ENCODE measurements at regions not wholly inside any gene's neighbourhood (a gene's known extent, or its start where the extent isn't known, plus 50 kb on each side); places are given as distances from the start of the nearest gene placed in this dataset.
"Not testable (repeated sequence)": the region's sequence is repeated elsewhere in the genome, so short reads cannot be mapped to it uniquely, and the experiment has no call there.

DNA sequence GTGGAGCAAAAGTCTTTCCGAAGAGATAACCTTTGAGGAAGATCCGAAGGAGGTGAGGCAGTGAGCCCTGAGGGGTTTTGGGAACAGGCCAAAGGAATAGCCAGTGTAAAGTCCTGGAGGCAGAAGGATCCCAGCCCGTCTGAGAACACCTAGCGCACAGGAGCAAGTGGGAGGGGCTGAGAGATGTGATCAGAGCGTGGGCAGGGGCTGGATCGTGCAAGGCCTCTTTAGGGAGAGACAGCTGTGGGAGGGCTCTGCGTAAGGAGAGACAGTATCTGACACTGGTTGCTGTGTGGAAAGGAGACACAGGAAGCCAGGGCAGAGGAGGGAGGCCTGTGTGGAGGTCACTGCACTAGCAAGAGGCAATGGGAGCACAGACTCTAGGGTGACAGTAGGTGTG, 68.2 kb downstream of the BARX1 start:
- Histone ChIP-seq H4K12ac (ENCODE audit: low read depth, low read length) (no peak overlapping the region), H3K4ac (ENCODE audit: low read depth, low read length) (no peak overlapping the region), H3K36me3 (ENCODE audit: control insufficient read depth in 1 of 2, insufficient read depth in 2 of 2, low read length in 2 of 2) (no peaks in the 10 kb centered on the region), H3K9me3 (ENCODE audit: insufficient read depth, low read depth, low read length) (peaks cover 11% of the 10 kb centered on the region), H2AFZ (ENCODE audit: insufficient read depth, low read length, poor library complexity) (no peak overlapping the region), H3K4me2 (ENCODE audit: low read length) (no peak overlapping the region), H3K14ac (ENCODE audit: low read length) (no peak overlapping the region), H2BK12ac (ENCODE audit: low read length) (no peak overlapping the region), H4K8ac (ENCODE audit: low read depth, low read length) (no peak overlapping the region), H3K9ac (ENCODE audit: low read length) (no peak overlapping the region), H3K4me3 (ENCODE audit: low read depth, low read length) (no peak overlapping the region), H2AK5ac (ENCODE audit: low read length) (no peak overlapping the region), H2BK120ac (ENCODE audit: insufficient read depth, low read length, poor library complexity) (no peak overlapping the region), H2BK5ac (ENCODE audit: low read depth, low read length, poor library complexity) (no peak overlapping the region), H3K4me1 (ENCODE audit: control insufficient read depth in 1 of 2, insufficient read depth in 2 of 2, low read length in 2 of 2) (peaks cover 0 to 2% of the 10 kb centered on the region in 2 experiments), H3K23ac (ENCODE audit: low read length) (no peak overlapping the region), H3K18ac (ENCODE audit: low read length) (no peak overlapping the region), H3K79me1 (ENCODE audit: low read length) (no peaks in the 10 kb centered on the region), H3K79me2 (ENCODE audit: control insufficient read depth, insufficient read depth, low read length, poor library complexity) (no peaks in the 10 kb centered on the region), H3K27me3 (ENCODE audit: insufficient read depth, low read length) (no peaks in the 10 kb centered on the region), H4K91ac (ENCODE audit: low read depth, low read length) (no peak overlapping the region), H3K27ac (ENCODE audit: low read depth, low read length) (no peak overlapping the region)
- DNase-seq: peak; percentile 18 to 24
- WGBS (ENCODE audit: extremely low coverage, insufficient coverage, insufficient read length): no CpG with 5 or more reads among the region's 7 CpGs

DNA sequence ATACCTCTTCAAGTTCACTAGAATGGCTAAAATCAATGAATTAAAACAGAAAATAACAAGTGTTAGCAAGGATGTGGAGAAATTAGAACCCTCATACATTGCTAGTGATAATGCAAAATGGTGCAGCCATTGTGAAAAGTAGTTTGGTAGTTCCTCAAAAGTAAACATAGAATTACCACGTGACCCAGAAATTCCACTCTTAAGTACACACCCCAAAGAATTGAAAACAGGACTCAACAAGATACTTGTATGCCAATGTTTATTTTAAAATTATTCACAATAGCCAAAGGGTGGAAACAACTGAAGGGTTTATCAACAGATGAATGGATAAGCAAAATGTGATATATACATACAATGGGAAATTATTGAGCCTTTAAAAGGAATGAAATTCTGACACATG, 70.3 kb downstream of the BARX1 start:
- no peak for DNase-seq
- H3K23ac ChIP-seq (ENCODE audit: low read length): no peak overlapping the region
- no peak overlapping the region for H3K4ac ChIP-seq (ENCODE audit: low read depth, low read length)
- no peak overlapping the region for H3K14ac ChIP-seq (ENCODE audit: low read length)
- H3K27ac ChIP-seq (ENCODE audit: low read depth, low read length): no peak overlapping the region
- no peaks in the 10 kb centered on the region for H3K79me1 ChIP-seq (ENCODE audit: low read length)
- H3K36me3 ChIP-seq (ENCODE audit: control insufficient read depth in 1 of 2, insufficient read depth in 2 of 2, low read length in 2 of 2): no peaks in the 10 kb centered on the region
- no peak overlapping the region for H4K8ac ChIP-seq (ENCODE audit: low read depth, low read length)
- no peak overlapping the region for H2BK5ac ChIP-seq (ENCODE audit: low read depth, low read length, poor library complexity)
- H3K18ac ChIP-seq (ENCODE audit: low read length): no peak overlapping the region
- H2AFZ ChIP-seq (ENCODE audit: insufficient read depth, low read length, poor library complexity): no peak overlapping the region
- H3K4me2 ChIP-seq (ENCODE audit: low read length): no peak overlapping the region
- no peak overlapping the region for H2BK12ac ChIP-seq (ENCODE audit: low read length)
- no CpG with 5 or more reads among the region's 1 CpG for WGBS (ENCODE audit: extremely low coverage, insufficient coverage, insufficient read length)
- H3K4me1 ChIP-seq (ENCODE audit: control insufficient read depth in 1 of 2, insufficient read depth in 2 of 2, low read length in 2 of 2): peaks cover 0 to 2% of the 10 kb centered on the region in 2 experiments
- H4K91ac ChIP-seq (ENCODE audit: low read depth, low read length): no peak overlapping the region
- no peak overlapping the region for H2BK120ac ChIP-seq (ENCODE audit: insufficient read depth, low read length, poor library complexity)
- H3K27me3 ChIP-seq (ENCODE audit: insufficient read depth, low read length): no peaks in the 10 kb centered on the region
- H4K12ac ChIP-seq (ENCODE audit: low read depth, low read length): no peak overlapping the region
- H3K9me3 ChIP-seq (ENCODE audit: insufficient read depth, low read depth, low read length): peaks cover 4% of the 10 kb centered on the region
- no peak overlapping the region for H2AK5ac ChIP-seq (ENCODE audit: low read length)
- H3K79me2 ChIP-seq (ENCODE audit: control insufficient read depth, insufficient read depth, low read length, poor library complexity): no peaks in the 10 kb centered on the region
- H3K9ac ChIP-seq (ENCODE audit: low read length): no peak overlapping the region
- no peak overlapping the region for H3K4me3 ChIP-seq (ENCODE audit: low read depth, low read length)

DNA sequence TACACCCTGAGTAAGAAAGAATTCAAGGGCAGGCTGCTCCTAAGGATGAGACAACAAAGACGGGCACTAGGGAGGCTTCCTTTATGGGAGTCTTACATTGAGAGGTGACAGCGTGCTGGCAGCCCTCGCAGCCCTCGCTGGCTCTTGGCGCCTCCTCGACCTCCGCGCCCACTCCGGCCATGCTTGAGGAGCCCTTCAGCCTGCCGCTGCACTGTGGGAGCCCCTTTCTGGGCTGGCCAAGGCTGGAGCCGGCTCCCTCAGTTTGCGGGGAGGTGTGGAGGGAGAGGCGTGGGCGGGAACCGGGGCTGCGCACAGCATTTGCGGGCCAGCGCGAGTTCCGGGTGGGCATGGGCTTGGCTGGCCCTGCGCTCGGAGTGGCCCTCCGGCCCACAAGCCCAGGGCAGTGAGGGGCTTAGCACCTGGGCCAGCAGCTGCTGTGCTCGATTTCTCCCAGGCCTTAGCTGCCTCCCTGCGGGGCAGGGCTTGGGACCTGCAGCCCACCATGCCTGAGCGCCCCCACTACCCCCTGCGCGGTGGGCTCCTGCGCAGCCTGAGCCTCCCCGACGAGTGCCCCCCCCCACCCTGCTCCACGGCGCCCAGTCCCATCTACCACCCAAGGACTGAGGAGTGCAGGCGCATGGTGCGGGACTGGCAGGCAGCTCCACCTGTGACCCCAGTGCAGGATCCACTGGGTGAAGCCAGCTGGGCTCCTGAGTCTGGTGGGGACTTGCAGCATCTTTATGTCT, 75.3 kb downstream of the BARX1 start:
- H4K8ac ChIP-seq (ENCODE audit: low read depth, low read length); H3K27me3 ChIP-seq (ENCODE audit: insufficient read depth, low read length); H3K9ac ChIP-seq (ENCODE audit: low read length); H4K91ac ChIP-seq (ENCODE audit: low read depth, low read length); H3K27ac ChIP-seq (ENCODE audit: low read depth, low read length); H3K4me1 ChIP-seq (ENCODE audit: control insufficient read depth in 1 of 2, insufficient read depth in 2 of 2, low read length in 2 of 2); H3K4ac ChIP-seq (ENCODE audit: low read depth, low read length); H3K4me3 ChIP-seq (ENCODE audit: low read depth, low read length); H2AK5ac ChIP-seq (ENCODE audit: low read length); H3K14ac ChIP-seq (ENCODE audit: low read length); H3K36me3 ChIP-seq (ENCODE audit: control insufficient read depth in 1 of 2, insufficient read depth in 2 of 2, low read length in 2 of 2); H3K18ac ChIP-seq (ENCODE audit: low read length); H3K4me2 ChIP-seq (ENCODE audit: low read length); H3K23ac ChIP-seq (ENCODE audit: low read length); H3K79me1 ChIP-seq (ENCODE audit: low read length); H4K12ac ChIP-seq (ENCODE audit: low read depth, low read length); H2BK5ac ChIP-seq (ENCODE audit: low read depth, low read length, poor library complexity); H2BK120ac ChIP-seq (ENCODE audit: insufficient read depth, low read length, poor library complexity); H2AFZ ChIP-seq (ENCODE audit: insufficient read depth, low read length, poor library complexity); DNase-seq; H2BK12ac ChIP-seq (ENCODE audit: low read length); H3K9me3 ChIP-seq (ENCODE audit: insufficient read depth, low read depth, low read length); H3K79me2 ChIP-seq (ENCODE audit: control insufficient read depth, insufficient read depth, low read length, poor library complexity): not testable (repeated sequence)
- no CpG with 5 or more reads among the region's 35 CpGs for WGBS (ENCODE audit: extremely low coverage, insufficient coverage, insufficient read length)

DNA sequence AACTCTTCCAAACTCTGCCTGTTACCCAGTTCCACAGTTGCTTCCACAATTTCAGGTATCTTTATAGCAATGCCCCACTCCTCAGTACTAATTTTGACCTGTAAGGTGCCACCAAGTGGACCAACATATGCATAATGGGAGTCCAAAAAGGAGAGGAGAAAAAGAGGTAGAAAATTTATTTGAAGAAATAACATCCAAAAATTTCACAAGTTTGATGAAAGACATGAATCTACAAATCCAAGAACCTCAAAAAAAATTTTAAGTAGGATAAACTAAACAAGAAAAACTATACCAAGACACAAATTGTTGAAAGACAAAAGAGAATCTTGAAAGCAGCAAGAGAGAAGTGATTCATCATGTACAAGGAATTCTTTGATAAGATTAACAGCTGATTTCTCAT, 79.8 kb downstream of the BARX1 start:
- Histone ChIP-seq H3K9me3 (ENCODE audit: insufficient read depth, low read depth, low read length) (peaks cover 17% of the 10 kb centered on the region), H3K9ac (ENCODE audit: low read length) (no peak overlapping the region), H3K4me1 (ENCODE audit: control insufficient read depth in 1 of 2, insufficient read depth in 2 of 2, low read length in 2 of 2) (no peaks in the 10 kb centered on the region), H3K27me3 (ENCODE audit: insufficient read depth, low read length) (no peaks in the 10 kb centered on the region), H4K91ac (ENCODE audit: low read depth, low read length) (no peak overlapping the region), H3K18ac (ENCODE audit: low read length) (no peak overlapping the region), H2BK5ac (ENCODE audit: low read depth, low read length, poor library complexity) (no peak overlapping the region), H3K4me2 (ENCODE audit: low read length) (no peak overlapping the region), H4K12ac (ENCODE audit: low read depth, low read length) (no peak overlapping the region), H3K4ac (ENCODE audit: low read depth, low read length) (no peak overlapping the region), H3K27ac (ENCODE audit: low read depth, low read length) (no peak overlapping the region), H2AK5ac (ENCODE audit: low read length) (no peak overlapping the region), H3K36me3 (ENCODE audit: control insufficient read depth in 1 of 2, insufficient read depth in 2 of 2, low read length in 2 of 2) (no peaks in the 10 kb centered on the region), H4K8ac (ENCODE audit: low read depth, low read length) (no peak overlapping the region), H2AFZ (ENCODE audit: insufficient read depth, low read length, poor library complexity) (no peak overlapping the region), H2BK12ac (ENCODE audit: low read length) (no peak overlapping the region), H3K79me1 (ENCODE audit: low read length) (no peaks in the 10 kb centered on the region), H3K23ac (ENCODE audit: low read length) (no peak overlapping the region), H2BK120ac (ENCODE audit: insufficient read depth, low read length, poor library complexity) (no peak overlapping the region), H3K4me3 (ENCODE audit: low read depth, low read length) (no peak overlapping the region), H3K14ac (ENCODE audit: low read length) (no peak overlapping the region), H3K79me2 (ENCODE audit: control insufficient read depth, insufficient read depth, low read length, poor library complexity) (no peaks in the 10 kb centered on the region)
- no peak for DNase-seq
